ENCODE measurements at regions not wholly inside any gene's neighbourhood (a gene's known extent, or its start where the extent isn't known, plus 50 kb on each side); places are given as distances from the start of the nearest gene placed in this dataset.

DNA sequence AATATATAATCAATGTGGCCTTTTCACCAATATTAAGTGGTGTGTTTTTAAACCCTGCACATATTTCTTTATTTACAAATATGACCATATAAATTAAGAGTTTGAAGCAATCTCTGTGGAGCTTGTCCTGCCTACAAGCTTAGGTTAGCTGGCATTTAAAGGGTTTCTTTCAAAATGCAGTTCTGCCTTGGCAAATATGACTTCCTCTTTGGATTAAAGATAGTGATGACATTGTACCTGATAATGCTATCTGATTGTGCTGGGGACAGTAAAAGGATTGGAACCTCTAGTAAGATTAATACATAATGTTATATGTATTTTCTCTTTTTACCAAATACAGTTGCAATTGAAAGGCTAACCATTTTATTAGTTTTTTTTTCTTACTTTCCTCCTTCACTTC, 249.1 kb downstream of the OTOL1 start:
- H3K27me3 ChIP-seq, result no peaks in the 10 kb centered on the region
- no peaks in the 10 kb centered on the region for H3K36me3 ChIP-seq (replicated peaks in 1 of 2; ENCODE audit: insufficient read depth in 1 of 2, low read depth in 2 of 2)
- no peak for TF ChIP-seq POLR2A (IDR thresholded peaks at IDR 0.05)
- H3K27ac ChIP-seq, result no peak overlapping the region
- ATAC-seq, result no peak
- intact Hi-C loops (cut with DNase I), result no loop called here
- no peak overlapping the region for H3K4me3 ChIP-seq
- H3K4me1 ChIP-seq, result no peaks in the 10 kb centered on the region
- H3K9me3 ChIP-seq, result no peaks in the 10 kb centered on the region
- no peak for DNase-seq

DNA sequence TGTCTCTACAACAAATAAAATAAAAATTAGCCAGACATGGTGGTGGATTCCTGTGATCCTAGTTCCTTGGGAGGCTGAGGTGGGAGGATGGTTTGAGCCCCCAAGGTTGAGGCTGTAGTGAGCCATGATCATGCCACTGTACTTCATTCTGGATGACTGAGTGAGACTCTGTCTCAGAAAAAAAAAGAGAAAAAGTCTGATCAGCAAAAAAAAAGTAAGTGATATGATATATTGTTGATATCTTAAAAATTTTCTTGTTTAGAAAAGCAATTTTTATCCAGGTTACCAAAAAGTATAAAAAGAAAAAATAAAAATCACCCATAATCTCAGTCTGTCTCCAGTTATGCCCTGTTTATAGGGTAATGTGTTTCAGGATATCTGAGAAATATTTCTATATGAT, 251.4 kb downstream of the OTOL1 start:
- TF ChIP-seq POLR2A (IDR thresholded peaks at IDR 0.05), result no peak
- TF ChIP-seq, protein P1, sequence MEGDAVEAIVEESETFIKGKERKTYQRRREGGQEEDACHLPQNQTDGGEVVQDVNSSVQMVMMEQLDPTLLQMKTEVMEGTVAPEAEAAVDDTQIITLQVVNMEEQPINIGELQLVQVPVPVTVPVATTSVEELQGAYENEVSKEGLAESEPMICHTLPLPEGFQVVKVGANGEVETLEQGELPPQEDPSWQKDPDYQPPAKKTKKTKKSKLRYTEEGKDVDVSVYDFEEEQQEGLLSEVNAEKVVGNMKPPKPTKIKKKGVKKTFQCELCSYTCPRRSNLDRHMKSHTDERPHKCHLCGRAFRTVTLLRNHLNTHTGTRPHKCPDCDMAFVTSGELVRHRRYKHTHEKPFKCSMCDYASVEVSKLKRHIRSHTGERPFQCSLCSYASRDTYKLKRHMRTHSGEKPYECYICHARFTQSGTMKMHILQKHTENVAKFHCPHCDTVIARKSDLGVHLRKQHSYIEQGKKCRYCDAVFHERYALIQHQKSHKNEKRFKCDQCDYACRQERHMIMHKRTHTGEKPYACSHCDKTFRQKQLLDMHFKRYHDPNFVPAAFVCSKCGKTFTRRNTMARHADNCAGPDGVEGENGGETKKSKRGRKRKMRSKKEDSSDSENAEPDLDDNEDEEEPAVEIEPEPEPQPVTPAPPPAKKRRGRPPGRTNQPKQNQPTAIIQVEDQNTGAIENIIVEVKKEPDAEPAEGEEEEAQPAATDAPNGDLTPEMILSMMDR (IDR thresholded peaks at IDR 0.05), result no peak
- ATAC-seq (no peak), DNase-seq (no peak)
- Histone ChIP-seq H3K4me3 (no peak overlapping the region), H3K27ac (no peak overlapping the region), H3K9me3 (no peaks in the 10 kb centered on the region), H3K36me3 (replicated peaks in 1 of 2; ENCODE audit: insufficient read depth in 1 of 2, low read depth in 2 of 2) (no peaks in the 10 kb centered on the region), H3K27me3 (no peaks in the 10 kb centered on the region), H3K4me1 (no peaks in the 10 kb centered on the region)
- intact Hi-C loops (cut with DNase I), result no loop called here

DNA sequence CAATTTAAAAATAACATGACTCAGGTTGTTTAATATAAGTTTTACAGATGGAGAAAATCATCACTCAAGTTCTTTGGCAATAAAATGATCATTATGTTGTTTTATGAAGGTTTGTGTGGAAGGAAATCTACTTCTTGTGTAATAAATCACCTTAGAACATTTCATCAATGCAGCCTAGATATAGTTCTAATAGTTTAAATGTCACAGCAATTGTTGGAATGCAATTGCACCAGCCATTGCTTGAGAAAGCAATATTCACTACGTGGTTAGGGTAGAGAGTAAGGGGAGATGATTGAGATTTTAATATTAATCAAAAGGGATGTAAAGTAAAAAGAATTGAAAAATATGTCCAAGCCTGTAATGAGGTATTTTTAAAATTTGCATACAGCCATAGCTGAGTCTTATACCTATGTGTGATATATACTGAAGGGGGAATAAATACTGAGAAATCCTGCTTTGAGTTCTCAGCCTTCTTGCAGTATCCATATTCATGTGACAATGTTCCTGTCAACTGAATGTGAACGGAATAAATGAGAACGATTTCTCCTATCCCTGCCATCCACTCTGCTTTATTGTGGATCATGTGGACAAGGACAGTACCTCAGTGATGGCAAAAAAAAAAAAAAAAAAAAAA, 257.9 kb downstream of the OTOL1 start:
- TF ChIP-seq POLR2A (IDR thresholded peaks at IDR 0.05), result no peak
- TF ChIP-seq, protein P1 (IDR thresholded peaks at IDR 0.05), result no peak
- Histone ChIP-seq H3K27me3 (no peaks in the 10 kb centered on the region), H3K9me3 (no peaks in the 10 kb centered on the region), H3K36me3 (replicated peaks in 1 of 2; ENCODE audit: insufficient read depth in 1 of 2, low read depth in 2 of 2) (no peaks in the 10 kb centered on the region), H3K4me3 (no peak overlapping the region), H3K4me1 (no peaks in the 10 kb centered on the region), H3K27ac (no peak overlapping the region)
- DNase-seq, result no peak
- WGBS, 2 donors, result 43 to 57% methylated on average over 3 of the region's 3 CpGs
- ATAC-seq, result no peak
- intact Hi-C loops (cut with DNase I), result no loop called here

DNA sequence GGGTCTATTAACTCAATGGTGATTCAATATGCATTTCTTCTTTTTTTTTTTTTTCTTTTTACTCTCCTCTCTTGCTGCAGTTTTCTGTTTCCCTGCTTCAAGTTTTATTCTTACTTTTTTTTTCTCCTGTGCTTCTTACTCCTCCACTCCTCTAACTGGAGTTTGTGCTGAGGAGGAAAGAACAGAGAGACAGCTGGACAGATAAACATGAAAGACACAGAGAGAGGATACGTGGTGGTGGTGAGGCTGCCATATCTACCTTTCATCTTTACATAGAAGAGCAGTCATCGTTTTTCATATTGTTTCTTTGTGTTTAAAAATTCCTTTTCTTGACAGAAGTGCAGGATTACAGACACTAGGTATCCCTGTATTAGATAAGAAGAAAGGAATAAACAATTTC, 262.8 kb downstream of the OTOL1 start:
- intact Hi-C loops (cut with DNase I), result no loop called here
- H3K4me3 ChIP-seq, result no peak overlapping the region
- H3K9me3 ChIP-seq, result no peaks in the 10 kb centered on the region
- DNase-seq, result no peak
- no peak overlapping the region for H3K27ac ChIP-seq
- no peak for ATAC-seq
- H3K4me1 ChIP-seq, result no peaks in the 10 kb centered on the region
- no peaks in the 10 kb centered on the region for H3K36me3 ChIP-seq (replicated peaks in 1 of 2; ENCODE audit: insufficient read depth in 1 of 2, low read depth in 2 of 2)
- TF ChIP-seq POLR2A (IDR thresholded peaks at IDR 0.05), result no peak
- TF ChIP-seq, protein P1 (IDR thresholded peaks at IDR 0.05), result no peak
- WGBS, 2 donors, result 34 to 38% methylated on average over 2 of the region's 2 CpGs
- H3K27me3 ChIP-seq, result no peaks in the 10 kb centered on the region

DNA sequence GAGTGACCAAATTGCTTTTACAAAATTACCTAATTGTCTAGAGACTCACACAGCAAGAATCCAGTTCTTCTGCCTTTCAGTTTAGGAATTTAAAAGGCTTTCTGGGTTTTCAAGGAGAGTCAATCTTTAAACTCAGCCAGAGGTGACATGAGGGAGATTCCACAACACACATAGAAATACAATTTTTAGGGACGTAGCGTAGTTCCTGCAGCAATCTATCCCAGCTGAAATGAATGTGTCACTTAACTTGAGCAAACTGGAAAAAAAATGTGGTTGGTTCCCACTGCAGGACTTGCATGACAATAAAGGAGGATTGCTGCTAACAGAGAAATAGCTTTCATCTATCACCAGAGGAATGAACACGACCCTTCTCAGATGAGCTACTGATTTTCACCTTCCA, 269.7 kb downstream of the OTOL1 start:
- no peak overlapping the region for H3K4me3 ChIP-seq
- TF ChIP-seq POLR2A (IDR thresholded peaks at IDR 0.05), result no peak
- TF ChIP-seq, protein P1 (IDR thresholded peaks at IDR 0.05), result no peak
- 33 to 53% methylated on average over 3 of the region's 3 CpGs for WGBS, 2 donors
- H3K27ac ChIP-seq, result no peak overlapping the region
- no peaks in the 10 kb centered on the region for H3K36me3 ChIP-seq (replicated peaks in 1 of 2; ENCODE audit: insufficient read depth in 1 of 2, low read depth in 2 of 2)
- H3K9me3 ChIP-seq, result no peaks in the 10 kb centered on the region
- no peak for DNase-seq
- H3K27me3 ChIP-seq, result no peaks in the 10 kb centered on the region
- intact Hi-C loops (cut with DNase I), result no loop called here
- ATAC-seq, result no peak
- H3K4me1 ChIP-seq, result no peaks in the 10 kb centered on the region

Measured in body of pancreas (tissue), 4 donors.